Stimulated activated CD4-positive, alpha-beta T cell treated with anti-CD3 and anti-CD28 coated beads, TNF-alpha, amount 100 ng/mL, for 24 hours (primary cell): ENCODE measurements at regions not wholly inside any gene's neighbourhood (a gene's known extent, or its start where the extent isn't known, plus 50 kb on each side); places are given as distances from the start of the nearest gene placed in this dataset.

ENCODE experiments used
- DNase-seq, 3 experiments: peaks; one replicate each; pipeline ENCODE4 v3.0.0-alpha.2; 2020; ENCODE audit warnings: low read depth in 3 of 3

DNA sequence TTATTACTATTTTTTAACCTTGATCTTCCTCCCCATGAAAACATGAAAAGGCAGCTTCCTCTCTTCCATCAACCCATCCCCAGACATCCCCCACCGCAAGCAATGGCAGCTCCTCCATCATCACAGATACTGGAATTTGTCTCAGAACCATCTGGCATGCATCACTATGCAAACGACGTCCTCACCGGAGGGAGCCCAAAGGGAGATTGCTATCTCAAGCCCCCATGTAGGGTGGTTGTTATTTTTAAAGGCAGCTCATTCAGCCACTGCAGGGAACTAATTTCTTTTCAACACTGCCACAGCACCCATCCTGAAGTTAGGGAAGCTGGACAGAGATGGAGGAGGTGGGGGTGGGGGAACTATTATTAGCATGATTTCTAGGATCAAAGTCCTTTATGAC lies 222.5 kb downstream of the FOXL1 start:
- DNase-seq, result no peak

DNA sequence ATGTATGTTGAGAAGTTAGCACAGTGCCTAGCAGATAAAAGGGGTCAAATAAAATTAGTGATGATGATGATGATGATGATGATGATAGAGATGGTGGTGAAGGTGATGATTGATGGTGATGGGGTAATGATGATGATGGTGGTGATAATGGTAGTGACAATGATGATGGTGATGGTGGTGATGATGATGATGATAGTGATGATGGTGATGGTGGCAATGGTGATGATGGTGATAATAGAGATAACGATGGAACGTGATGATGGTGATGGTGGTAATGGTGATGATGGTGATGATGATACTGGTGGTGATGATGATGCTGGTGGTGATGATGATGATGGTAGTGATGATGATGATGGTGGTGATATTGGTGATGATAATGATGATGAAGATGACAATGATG lies 223.7 kb downstream of the FOXL1 start:
- DNase-seq, result no peak

DNA sequence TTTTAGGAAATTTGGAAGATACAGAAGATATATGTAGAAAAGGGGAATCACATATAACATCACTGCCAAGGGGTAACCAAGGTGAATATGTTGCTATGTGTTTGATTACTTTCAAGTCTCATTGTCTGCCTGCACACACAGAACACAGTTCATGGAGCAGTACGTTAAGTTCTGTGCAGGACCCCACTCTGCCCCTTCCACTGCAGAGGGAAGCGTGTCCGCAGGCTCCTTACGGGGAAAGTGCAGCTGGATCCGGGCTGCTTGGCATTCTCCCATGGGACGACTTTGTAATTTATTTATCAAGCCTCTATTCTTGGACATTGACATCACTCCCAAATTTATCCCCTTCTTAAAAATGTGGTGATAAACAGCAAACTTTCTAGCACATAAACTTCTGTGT lies 226.8 kb downstream of the FOXL1 start:
- no peak for DNase-seq

DNA sequence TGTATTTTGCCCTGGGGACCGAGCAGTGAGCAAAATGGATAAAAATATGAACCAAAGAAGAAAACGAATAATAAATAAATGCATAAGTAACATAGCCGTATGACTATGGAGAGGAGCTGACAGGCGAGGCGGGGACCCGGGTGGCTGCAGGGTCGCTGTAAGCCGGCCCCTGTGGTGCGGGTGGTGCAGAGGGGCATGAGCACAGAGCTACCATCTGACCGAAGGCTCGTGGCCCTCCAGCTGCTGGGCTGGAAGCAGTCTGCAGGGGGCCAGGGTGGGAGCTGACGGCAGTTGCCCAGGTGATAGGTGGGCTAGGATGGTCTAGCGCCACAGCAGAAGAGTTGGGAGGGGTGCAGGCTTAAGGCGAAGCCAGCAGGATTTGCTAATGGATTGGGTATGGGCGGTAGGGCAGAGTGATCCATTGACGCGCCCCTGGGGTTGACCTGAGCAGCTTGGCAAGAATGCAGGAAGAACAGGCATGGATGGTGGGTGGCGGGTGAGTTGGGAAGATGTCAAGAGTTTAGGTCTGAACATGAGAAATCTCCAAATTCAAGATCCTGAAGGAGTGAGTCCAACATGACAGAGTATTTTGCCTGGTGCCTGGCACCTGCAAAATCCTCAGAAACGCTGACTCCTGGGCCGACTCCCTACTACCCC lies 228.0 kb downstream of the FOXL1 start:
- DNase-seq, result no peak

DNA sequence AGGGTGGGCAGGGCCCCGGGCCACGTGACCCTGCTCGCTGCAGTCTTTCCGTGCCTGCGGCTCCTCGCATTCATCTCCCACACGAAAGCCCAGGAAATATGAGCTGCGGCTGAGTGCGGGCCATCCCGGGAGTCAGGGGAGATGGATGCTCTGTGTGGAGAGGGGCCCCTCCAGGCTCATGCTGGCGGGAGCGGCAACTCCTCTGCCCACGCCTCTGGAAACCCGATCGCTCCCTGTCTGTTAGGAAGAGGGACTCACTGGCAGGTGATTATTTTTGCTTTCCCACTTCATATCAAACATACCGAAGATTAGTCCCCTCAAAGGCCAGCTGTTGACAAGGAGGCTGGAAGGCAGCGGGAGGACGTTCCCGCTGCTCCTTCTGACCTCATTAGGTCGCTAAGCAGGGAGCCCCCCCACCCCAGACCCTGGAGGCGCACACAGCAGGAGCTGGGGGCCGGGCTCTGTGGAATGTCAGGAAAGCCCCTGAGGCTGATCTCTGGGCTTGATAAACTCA lies 228.5 kb downstream of the FOXL1 start:
- DNase-seq, result no peak

DNA sequence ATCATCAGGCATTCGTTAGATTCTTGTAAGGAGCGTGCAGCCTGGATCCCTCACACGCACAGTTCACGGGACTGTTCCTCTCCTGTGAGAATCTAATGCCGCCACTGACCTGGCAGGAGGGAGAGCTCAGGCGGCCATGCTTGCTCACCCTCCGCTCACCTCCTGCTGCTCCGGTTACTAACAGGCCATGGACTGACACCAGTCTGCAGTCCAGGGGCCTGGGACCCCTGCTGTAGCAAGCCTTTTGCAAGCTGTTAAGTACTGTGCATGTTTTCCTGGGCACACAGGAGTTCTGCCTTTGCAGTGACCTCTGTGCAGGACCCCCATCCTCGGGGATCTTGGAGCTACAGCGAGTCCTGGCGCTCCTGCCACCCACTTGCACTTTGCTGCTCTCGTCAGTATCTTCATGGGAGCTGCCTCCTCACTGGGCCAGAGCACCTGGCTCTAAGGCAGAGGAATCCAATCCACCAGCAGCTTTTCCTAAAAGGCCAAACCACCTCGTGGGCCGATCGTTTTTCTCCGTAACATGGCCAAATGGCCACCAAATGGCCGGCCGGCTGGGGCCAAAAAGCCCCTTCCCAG lies 230.6 kb downstream of the FOXL1 start:
- DNase-seq, result no peak

DNA sequence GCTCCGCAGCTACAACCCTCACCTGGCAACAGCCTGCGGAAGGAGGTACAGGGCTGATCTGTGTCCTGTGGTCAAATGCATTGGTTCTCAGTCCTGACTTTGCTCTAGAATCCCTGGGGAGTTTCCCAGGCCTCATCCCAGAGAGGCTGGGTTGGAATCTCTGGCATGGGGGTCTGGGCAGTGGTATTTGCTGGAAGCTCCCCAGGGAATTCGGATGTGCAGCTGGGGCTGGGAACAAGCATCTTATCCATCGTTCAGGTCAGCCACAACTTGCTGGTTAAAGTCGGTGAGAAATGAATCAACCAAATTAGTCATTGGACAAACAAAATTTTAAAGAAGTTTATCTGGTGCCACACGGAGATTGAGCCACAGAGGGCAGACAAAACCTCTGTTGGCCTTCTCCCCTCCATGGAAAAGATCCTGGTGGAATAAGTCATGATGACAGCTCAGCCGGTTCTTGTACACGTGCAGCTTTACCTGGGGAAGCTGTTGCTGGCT lies 231.2 kb downstream of the FOXL1 start:
- DNase-seq, result no peak

DNA sequence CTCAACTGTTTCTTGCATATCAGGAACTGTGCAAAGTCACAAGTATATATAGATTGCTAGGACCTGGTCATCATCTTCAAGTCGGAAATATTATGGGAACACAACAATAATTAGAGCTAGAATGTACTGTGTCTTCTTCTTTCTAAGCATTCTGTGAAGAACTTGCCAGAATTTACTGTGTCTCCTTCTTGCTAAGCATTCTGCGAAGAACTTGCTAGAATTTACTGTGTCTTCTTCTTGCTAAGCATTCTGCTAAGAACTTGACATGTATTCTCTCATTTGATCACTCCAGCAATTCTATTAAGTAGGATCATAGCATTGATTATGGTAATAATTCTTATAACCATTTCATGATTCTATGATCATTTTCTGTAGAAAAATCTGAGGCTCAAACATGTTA lies 231.7 kb downstream of the FOXL1 start:
- no peak for DNase-seq

DNA sequence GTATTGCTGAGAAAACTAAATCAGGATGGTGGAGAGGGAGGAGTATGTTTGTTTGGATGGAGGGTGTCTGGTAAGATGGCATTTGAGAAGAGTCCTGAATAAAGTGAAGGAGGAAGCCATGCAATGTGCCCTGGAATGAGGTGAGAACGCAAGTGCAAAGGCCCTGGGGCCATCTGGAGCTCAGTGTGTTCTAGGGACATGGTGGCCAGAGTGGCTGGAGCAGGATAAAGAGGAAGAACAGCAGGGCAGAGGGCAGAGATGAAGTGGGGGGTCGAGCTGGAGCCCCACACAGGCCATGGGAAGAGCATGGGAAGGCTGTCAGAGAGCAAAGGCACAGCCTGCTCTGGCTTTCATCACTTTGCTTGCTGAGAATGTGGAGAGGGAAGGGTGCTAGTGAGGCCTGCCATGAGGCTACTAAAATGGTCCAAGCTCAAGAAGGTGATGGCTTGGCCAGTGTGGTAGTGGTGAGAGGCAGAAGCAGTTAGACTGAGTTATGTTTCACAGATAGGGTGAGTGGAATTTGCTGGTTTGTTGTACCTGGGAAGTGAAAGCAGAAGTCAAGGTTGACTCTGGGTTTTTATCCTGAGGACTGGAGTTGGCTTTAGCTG lies 234.1 kb downstream of the FOXL1 start:
- no peak for DNase-seq

DNA sequence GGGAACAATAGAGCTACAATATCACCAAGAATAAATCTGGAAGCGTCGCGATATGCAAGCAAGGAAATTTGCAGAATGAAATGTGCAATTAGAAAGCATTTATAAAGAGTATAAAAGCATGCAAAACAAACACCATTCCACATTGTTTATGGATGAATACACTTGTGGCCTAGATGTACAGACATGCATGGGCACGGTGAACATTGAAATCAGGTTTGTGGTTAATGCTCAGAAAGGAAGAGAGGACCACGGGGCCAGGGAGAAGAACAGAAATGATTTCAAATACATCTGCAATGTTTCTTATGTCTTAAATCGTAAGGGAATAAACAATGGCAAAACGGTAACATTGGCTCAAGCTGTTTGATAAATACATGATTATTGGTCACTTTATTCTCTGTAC lies 235.9 kb downstream of the FOXL1 start:
- no peak for DNase-seq

DNA sequence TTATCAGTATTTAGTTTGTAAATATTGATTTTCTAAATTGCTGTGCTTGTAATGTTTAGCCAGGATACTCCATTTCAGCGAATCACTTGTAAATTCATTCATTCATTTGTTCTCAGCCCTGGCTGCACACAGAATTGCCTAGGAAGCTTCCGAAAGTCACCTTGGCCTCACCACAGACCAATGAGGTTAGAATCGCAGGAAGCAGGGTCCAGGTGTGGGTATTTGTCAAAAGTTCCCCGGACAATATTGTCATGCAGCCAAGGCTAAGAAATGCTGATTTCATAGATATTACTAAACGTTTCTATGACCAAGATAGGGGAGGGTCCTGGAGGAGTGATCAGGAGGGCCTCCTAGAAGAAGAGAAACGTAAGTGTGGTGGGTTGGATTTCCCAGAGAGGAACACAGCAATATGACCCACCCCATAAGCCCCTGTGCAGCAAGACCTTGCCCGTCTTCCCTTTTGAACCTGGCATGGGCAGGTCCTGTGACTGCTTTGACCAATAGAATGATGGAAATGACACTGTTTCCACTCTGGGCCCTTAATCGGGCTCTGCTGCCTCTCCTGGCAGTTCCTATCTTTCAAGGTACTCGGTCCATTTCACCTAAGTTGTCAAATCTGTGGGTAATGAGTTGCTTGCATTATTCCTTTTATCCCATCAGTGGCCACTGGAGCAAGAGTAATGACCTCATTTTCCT lies 238.7 kb downstream of the FOXL1 start:
- no peak for DNase-seq

DNA sequence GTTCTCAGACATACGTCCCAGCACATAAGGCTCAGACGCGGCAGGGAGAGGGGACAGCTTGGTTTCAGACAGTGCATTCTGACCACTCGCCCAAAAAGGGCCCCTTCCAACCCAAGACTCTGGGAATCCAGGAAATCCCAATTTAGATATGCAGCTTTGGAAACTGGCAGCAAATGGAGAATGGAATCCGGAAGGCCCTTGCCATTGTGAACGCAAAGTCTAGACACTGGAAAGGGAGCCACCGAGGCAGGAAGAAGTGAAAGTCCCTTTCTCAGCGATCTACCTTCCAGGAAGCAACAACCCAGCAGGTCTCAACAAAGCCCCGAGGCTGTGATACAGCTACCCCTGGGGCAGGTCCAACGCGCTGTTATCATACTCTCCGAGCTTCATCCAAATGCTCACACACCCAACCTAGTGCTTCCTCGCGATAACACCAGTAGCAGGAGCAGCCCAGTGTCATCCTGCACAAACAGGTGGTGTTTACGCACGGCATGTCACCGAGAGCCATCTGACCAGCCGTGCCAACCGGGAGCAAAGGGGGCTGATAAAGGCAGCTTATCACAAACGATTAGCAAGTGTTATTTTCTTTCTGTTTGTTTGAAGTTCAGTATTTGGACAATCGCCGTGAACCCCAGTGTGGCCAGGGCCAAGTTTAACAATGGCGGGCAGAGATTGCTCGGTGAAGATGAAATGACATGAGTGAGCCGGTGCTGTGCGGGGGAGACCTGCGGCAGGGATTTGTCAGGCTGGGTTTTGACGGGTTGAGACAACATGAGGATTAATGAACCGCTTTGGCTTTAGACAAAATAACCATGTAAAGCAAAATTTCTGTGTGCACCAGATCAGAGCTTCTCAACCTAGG lies 240.6 kb downstream of the FOXL1 start:
- no peak for DNase-seq

DNA sequence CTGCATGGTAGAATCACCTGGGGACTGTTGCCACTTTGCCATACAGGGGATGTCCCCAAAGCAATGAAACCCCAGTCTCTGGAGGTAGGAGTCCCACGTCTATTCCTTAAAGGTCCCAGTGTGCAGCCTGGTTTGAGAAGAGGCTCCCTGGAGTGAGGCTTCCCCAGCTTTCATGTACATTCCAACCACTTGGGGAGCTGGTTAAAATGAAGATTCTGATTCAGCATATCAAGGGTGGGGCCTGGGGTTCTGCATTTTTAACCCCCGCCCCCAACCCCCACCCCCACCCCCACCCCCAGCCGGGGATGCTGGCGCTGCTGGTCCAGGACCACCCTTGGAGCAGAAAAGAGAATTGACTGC lies 241.2 kb downstream of the FOXL1 start:
- DNase-seq, result no peak

DNA sequence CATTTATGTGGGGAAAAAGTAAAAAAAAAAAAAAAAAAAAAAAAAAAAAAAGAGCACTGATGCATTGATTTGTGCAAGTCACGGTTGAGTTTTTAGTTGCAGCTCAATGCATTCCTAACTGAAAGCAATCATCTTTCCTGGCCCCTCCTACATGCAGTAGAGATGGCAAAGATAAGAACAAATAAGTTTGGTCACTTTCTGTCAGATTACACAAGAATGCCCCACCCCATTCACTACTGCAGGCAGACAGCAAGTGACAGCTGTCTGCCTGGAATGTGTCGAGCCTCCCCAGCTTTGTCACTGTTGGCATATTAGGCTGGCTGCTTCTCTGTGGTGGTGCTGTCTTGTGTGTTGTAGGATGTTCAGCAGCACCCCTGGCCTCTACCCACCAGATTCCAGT lies 243.5 kb downstream of the FOXL1 start:
- no peak for DNase-seq

DNA sequence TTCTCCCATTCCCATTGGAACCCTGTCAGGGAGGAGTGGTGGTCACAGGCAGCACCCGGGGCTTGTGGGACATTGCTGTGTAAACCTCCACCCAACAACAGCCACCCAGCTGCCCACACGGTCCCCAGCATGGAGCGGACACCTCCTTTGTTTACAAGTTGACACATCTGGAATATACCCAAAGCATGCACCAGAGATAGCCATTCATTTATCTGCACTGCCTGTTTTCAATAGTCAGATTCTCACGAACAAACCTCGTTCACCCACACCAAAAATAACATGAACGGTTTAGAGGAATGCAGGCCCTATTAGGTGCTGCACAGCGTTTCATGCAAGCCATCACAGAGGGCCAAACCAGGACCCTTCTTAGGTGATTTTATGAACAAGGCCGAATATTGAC lies 244.8 kb downstream of the FOXL1 start:
- no peak for DNase-seq

DNA sequence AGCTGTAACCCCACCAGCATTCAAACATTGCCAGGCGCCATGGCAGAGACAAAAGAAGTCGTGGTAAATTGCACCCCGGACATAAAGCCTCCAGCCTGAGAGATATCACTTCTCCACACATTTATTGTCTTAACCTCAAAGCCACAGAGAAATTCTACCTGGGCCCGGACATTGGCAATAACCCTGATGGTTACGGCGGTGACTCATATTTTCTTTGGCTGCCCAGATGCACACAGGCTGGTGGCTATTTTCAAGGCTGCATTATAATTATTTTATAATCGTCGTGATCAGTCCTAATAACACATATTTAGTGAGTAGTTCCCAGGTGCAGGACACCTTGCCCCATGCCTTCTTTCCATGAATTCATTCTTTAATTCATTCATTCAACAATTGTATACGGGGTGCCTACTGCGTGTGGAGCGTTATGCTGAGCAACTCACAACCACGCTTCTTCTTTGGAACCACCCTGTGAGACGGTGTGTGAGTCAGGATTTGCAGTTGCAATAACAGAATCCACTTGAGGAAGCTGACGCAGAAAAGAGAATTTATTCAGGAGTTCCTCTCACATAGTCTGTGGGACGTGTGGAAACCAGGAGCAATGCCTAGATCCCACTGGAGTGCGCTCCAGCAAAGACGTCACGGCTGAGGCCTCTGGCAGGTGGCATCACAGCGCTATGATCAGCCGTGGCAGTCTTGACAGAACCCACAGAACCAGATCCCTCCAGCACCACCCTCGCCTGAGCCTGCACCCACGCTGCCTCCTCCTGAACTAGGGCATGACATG lies 245.7 kb downstream of the FOXL1 start:
- DNase-seq, result no peak

DNA sequence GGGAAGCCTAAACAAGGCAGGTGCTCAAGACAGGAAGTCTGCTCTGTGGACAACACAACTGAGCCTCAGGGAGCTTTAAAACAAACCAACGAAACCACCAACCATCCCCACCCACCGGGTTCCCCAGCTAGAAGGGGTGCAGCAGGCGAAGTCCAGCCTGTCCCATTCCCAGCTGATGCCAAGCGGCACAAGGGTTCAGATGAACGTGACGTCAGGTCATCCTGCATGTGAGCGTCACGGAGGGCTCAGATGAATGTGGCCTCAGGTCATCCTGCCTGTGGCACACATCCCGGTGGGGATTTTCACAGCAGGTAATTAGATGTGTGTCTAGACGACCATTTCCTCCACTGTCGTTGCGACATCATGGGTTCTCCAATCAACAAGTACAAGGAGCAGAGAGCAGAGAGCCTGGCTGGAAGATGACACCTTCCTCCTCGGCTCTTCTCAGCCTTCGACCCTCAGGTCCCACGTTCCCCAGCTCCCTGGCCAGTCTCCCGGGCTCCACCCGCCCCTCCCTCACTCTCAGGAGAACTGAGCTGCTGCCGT lies 246.5 kb downstream of the FOXL1 start:
- DNase-seq, result no peak

DNA sequence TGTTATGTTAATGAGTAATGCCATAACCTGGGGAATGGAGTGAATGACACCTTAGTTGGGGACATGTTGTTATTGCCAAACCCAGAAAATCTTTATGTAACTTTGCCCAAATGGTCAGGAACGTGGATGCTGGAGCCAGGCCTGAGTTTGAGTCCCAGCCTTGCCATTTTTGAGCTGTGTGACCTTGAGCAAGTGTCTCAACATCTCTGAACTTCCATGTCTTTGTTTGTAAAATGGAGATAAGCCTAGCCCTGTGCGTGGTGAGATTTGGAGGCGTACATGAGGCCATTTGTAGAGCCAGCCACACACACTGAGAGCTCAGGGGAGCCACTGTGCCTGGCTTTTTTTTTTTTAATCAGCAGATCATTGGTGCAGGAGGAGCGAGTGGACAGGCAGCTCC lies 247.3 kb downstream of the FOXL1 start:
- no peak for DNase-seq

DNA sequence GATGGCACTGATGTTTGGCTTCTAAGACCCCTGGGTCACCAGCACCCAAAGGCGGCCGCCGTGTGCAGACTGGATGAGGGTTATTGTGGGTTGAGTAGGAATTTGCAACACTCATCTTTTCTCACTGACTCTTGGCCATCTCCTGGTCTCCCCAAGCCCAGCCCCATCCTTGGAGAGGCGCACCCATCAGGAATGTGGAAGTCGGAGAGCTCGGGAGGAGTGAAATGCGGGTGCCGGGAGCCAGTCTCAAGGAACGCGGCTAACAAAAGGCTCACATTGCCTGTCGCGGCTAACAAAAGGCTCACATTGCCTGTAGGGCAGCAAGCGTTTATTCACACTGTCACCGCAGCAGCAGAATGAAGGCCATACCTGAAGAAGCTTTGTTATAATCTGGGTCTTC lies 248.6 kb downstream of the FOXL1 start:
- DNase-seq, result no peak

DNA sequence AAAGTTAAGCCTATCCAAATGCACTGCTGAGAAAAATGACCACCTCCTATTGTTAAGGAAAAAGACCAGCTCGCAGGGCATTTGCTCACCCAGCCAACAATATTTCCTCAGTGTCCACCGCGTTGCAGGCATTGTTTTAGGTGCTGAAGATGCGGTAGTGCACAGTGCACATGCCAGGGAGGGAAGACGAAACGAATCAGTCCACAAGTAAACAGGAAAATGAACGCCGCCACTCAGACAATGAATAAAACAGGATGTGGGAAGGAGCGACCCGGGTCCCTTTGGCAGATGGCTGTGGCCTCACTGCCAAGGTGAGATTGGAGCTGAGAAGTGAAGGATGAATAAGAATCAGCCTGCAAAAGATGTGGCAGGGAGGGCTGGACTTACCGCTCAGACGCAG lies 249.2 kb downstream of the FOXL1 start:
- DNase-seq, result no peak

DNA sequence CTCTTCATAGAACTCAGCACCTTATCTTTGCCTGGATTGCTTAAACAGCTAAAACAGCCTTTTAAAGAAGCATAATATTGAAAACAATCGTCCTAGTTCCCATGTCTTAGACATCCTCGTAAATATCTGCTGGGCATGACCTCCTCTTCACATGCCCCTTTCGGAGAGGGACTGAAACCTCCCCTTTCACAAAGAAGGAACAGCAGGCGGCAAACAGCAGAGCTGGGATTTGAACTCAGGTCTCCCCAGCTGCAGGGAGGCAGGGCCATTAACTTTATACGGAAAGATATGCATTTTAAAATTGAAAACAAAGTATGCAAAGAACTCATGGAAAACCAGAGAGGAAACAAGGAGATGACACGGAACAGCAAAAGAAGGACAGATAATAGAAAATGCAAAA lies 249.9 kb downstream of the FOXL1 start:
- DNase-seq, result no peak
